ENCODE measurements at regions not wholly inside any gene's neighbourhood (a gene's known extent, or its start where the extent isn't known, plus 50 kb on each side); places are given as distances from the start of the nearest gene placed in this dataset.

- DNase-seq = no peak
- intact Hi-C loops (cut with DNase I; ENCODE audit: low total_unique reads) = no loop called here
These were observed 117.5 kb upstream of the GALNT2 start for GRCh38 chr1:229949500-229949899.

DNA sequence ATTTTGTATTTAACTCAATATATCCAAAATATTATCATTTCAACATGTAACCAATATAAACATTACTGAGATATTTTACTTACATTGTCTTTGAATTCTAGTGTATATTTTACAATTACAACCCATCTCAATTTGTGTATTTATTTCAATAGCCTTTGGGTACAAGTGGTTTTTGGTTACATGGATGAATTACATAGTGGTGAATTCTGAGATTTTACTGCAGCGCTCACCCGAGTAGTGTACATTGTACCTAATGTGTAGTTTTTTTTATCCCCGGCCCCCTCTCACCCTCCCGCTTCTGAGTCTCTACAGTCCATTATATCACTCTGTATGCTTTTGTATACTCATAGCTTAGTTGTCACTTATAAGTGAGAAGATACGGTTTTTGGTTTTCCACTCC lies 117.0 kb upstream of the GALNT2 start:
- no peaks in the 10 kb centered on the region for H3K4me1 ChIP-seq
- H3K36me3 ChIP-seq = no peaks in the 10 kb centered on the region
- H3K27me3 ChIP-seq = no peaks in the 10 kb centered on the region
- no peaks in the 10 kb centered on the region for H3K9me3 ChIP-seq
- no peak for DNase-seq
- H3K4me3 ChIP-seq = no peak overlapping the region
- TF ChIP-seq POLR2A (IDR thresholded peaks at IDR 0.05) (no peak), CTCF (IDR thresholded peaks at IDR 0.05) (no peak)
- H3K27ac ChIP-seq = no peak overlapping the region
- intact Hi-C loops (cut with DNase I; ENCODE audit: low total_unique reads) = no loop called here

More at GRCh38 chr1:229949500-229949899, 117.5 kb upstream of the GALNT2 start:
- Histone ChIP-seq H3K36me3 (no peaks in the 10 kb centered on the region), H3K9me3 (no peaks in the 10 kb centered on the region), H3K27ac (no peak overlapping the region), H3K27me3 (no peaks in the 10 kb centered on the region), H3K4me3 (no peak overlapping the region), H3K4me1 (no peaks in the 10 kb centered on the region)
- TF ChIP-seq CTCF (IDR thresholded peaks at IDR 0.05) (no peak), POLR2A (IDR thresholded peaks at IDR 0.05) (no peak)

GRCh38 chr1:229950908-229951307 lies 116.1 kb upstream of the GALNT2 start:
- H3K4me3 ChIP-seq = no peak overlapping the region
- no peak for DNase-seq
- intact Hi-C loops (cut with DNase I; ENCODE audit: low total_unique reads) = no loop called here

GRCh38 chr1:229951856-229952534 lies 115.0 kb upstream of the GALNT2 start:
- Histone ChIP-seq H3K4me3 (no peak overlapping the region), H3K27ac (no peak overlapping the region), H3K27me3 (no peaks in the 10 kb centered on the region), H3K4me1 (no peaks in the 10 kb centered on the region), H3K9me3 (no peaks in the 10 kb centered on the region), H3K36me3 (no peaks in the 10 kb centered on the region)
- no peak for DNase-seq
- intact Hi-C loops (cut with DNase I; ENCODE audit: low total_unique reads) = no loop called here
- TF ChIP-seq CTCF (IDR thresholded peaks at IDR 0.05) (no peak), POLR2A (IDR thresholded peaks at IDR 0.05) (no peak)

More at GRCh38 chr1:229950908-229951307, 116.1 kb upstream of the GALNT2 start:
- Histone ChIP-seq H3K27me3 (no peaks in the 10 kb centered on the region), H3K4me1 (no peaks in the 10 kb centered on the region), H3K9me3 (no peaks in the 10 kb centered on the region), H3K27ac (no peak overlapping the region), H3K36me3 (no peaks in the 10 kb centered on the region)
- TF ChIP-seq CTCF (IDR thresholded peaks at IDR 0.05) (no peak), POLR2A (IDR thresholded peaks at IDR 0.05) (no peak)

DNA sequence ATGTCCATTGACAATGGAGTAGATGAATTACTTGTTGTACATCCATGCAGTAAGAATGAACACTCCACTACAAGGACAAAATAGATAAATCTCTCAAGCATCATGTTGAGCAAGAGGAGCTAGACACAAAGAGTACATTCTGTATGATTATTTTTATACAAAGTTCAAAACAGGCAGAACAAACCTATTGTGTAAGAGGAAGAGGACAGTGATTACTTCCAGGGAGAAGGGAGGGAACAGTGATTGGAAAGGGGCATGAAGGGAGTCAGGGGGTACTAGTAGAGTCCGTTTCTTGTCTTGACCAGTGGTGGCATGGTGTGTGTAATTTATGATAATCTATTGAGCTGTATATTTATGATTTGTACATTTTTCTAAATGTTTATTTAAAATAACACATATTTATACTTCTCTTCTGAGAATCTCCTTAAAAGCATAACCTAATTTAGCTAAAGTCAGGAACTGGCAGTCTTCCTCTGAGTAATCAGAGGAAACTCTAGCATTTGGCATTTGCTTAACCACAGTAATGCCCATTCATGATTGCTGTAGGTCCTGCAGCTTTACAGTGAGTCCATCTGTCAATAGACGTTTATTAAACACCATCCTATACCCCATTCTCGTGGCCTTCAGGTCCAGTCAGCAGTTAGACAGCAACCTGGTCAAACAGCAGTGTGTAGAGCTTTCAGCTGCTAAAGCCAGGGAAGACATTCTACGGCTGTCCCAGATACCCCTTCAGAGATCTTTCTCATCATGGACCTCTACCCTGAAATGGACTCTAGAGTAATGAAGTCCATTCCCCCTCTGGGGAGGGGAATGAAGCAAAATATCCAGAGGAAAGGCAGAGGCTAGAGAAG lies 114.1 kb upstream of the GALNT2 start:
- no peak for TF ChIP-seq CTCF (IDR thresholded peaks at IDR 0.05)
- TF ChIP-seq POLR2A (IDR thresholded peaks at IDR 0.05) = no peak
- Histone ChIP-seq H3K9me3 (no peaks in the 10 kb centered on the region), H3K4me3 (no peak overlapping the region), H3K27me3 (no peaks in the 10 kb centered on the region), H3K4me1 (no peaks in the 10 kb centered on the region), H3K27ac (no peak overlapping the region), H3K36me3 (no peaks in the 10 kb centered on the region)
- DNase-seq = no peak
- intact Hi-C loops (cut with DNase I; ENCODE audit: low total_unique reads) = no loop called here

Measured in uterus (tissue), 3 donors.